ENCODE measurements at regions not wholly inside any gene's neighbourhood (a gene's known extent, or its start where the extent isn't known, plus 50 kb on each side); places are given as distances from the start of the nearest gene placed in this dataset.

- no peak for TF ChIP-seq POLR2A (IDR thresholded peaks at IDR 0.05)
- TF ChIP-seq CTCF (IDR thresholded peaks at IDR 0.05) = no peak
Observed at GRCh38 chr12:62103748-62104147, 156.5 kb upstream of the USP15 start.

All from adrenal gland (tissue), 5 donors.